ENCODE measurements at regions not wholly inside any gene's neighbourhood (a gene's known extent, or its start where the extent isn't known, plus 50 kb on each side); places are given as distances from the start of the nearest gene placed in this dataset.

DNA sequence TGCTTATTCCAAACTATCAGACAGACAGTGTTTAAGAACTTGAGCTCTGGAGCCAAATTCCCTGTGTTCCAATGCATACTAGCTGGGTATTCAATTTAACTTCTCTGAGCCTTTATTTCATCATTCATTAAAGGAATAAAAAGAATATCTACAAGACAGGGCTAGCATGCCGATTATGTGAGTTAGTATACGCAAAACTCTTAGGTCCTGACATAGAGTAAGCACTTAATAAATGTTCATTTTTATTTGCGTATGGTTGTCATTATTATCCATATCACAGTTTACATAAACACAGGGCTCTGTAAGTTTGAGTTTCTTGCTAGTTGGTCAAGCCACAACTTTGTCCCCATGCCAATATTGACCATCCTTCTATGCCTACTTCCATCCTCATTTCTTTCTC is 161.5 kb downstream of the NUAK1 start:
- no peaks in the 10 kb centered on the region for H3K27me3 ChIP-seq
- TF ChIP-seq EP300 (IDR thresholded peaks at IDR 0.05) (no peak), CTCF (IDR thresholded peaks at IDR 0.05) (no peak), POLR2A (IDR thresholded peaks at IDR 0.05; ENCODE audit: low read depth) (no peak), POLR2AphosphoS5 (IDR thresholded peaks at IDR 0.05) (no peak)
- no peak for DNase-seq (ENCODE audit: extremely low spot score)
- 85% methylated on average over 3 of the region's 3 CpGs for WGBS
- H3K9me3 ChIP-seq, result no peaks in the 10 kb centered on the region
- H3K4me1 ChIP-seq, result peaks cover 0 to under 1% (median 0%) of the 10 kb centered on the region in 4 donors
- no peak overlapping the region for H3K4me3 ChIP-seq
- intact Hi-C loops (cut with DNase I), result no loop called here
- no peak overlapping the region for H3K27ac ChIP-seq (replicated peaks in 1 of 4)
- H3K36me3 ChIP-seq, result no peaks in the 10 kb centered on the region

DNA sequence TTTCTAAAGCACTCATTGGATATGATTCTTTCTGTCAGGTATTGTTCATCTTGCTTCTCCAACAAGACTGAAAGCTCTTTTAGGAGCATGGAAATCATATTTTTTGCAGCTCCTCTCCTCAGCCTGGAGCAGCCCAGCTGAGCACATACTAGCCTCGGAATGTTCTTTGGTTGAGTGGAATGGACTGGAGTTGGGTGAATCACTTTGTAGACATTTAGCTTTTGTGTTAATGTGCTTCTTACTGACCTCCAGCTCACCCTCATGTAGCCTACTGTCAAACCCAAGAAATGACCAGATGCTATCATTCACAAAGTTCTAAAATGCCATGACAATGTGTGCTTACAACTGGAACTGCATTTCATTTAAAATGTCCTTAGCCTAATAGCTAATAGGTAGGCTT is 161.1 kb downstream of the NUAK1 start:
- DNase-seq (ENCODE audit: extremely low spot score), result no peak
- Histone ChIP-seq H3K27me3 (no peaks in the 10 kb centered on the region), H3K4me1 (peaks cover 0 to 5% (median 0%) of the 10 kb centered on the region in 4 donors), H3K4me3 (no peak overlapping the region), H3K27ac (replicated peaks in 1 of 4) (no peak overlapping the region), H3K36me3 (no peaks in the 10 kb centered on the region), H3K9me3 (no peaks in the 10 kb centered on the region)
- 100% methylated on average over 1 of the region's 1 CpG for WGBS
- no peak for TF ChIP-seq POLR2AphosphoS5 (IDR thresholded peaks at IDR 0.05)
- no peak for TF ChIP-seq EP300 (IDR thresholded peaks at IDR 0.05)
- TF ChIP-seq CTCF (IDR thresholded peaks at IDR 0.05), result no peak
- TF ChIP-seq POLR2A (IDR thresholded peaks at IDR 0.05; ENCODE audit: low read depth), result no peak
- intact Hi-C loops (cut with DNase I), result no loop called here

- intact Hi-C loops (cut with DNase I), result no loop called here
- Histone ChIP-seq H3K4me1 (peaks cover 0 to 6% (median 0%) of the 10 kb centered on the region in 4 donors), H3K4me3 (no peak overlapping the region), H3K9me3 (no peaks in the 10 kb centered on the region), H3K27me3 (no peaks in the 10 kb centered on the region), H3K36me3 (no peaks in the 10 kb centered on the region), H3K27ac (replicated peaks in 1 of 4) (no peak overlapping the region)
- 89% methylated on average over 3 of the region's 3 CpGs for WGBS
- TF ChIP-seq EP300 (IDR thresholded peaks at IDR 0.05), result no peak
- TF ChIP-seq POLR2A (IDR thresholded peaks at IDR 0.05; ENCODE audit: low read depth), result no peak
- no peak for DNase-seq (ENCODE audit: extremely low spot score)
Observed at GRCh38 chr12:105978276-105978675, 160.5 kb downstream of the NUAK1 start.

DNA sequence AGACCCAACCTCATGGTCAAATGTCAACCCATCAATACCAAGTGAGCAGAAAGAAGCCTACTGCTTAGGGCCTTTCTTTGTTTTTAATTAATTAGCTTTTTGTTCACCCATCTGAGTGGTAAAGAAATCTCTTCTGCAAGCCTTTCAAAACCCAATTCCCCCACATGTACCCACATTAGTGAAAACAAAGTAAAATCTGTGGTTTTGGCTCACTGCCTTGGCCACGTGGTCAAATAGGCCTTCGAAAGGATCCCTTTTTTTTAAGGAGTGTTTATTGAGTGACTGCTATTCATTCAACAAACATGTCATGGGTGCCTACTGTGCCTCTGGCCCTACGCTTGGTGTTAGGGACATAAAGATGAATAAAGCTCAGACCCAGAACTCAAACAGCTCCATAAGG is 160.1 kb downstream of the NUAK1 start:
- H3K4me1 ChIP-seq, result peaks cover 0 to 6% (median 0%) of the 10 kb centered on the region in 4 donors
- H3K9me3 ChIP-seq, result no peaks in the 10 kb centered on the region
- DNase-seq (ENCODE audit: extremely low spot score), result no peak
- no peak overlapping the region for H3K27ac ChIP-seq (replicated peaks in 1 of 4)
- H3K27me3 ChIP-seq, result no peaks in the 10 kb centered on the region
- intact Hi-C loops (cut with DNase I), result no loop called here
- H3K36me3 ChIP-seq, result no peaks in the 10 kb centered on the region
- TF ChIP-seq CTCF (IDR thresholded peaks at IDR 0.05) (no peak), POLR2AphosphoS5 (IDR thresholded peaks at IDR 0.05) (no peak), POLR2A (IDR thresholded peaks at IDR 0.05; ENCODE audit: low read depth) (no peak), EP300 (IDR thresholded peaks at IDR 0.05) (no peak)
- no peak overlapping the region for H3K4me3 ChIP-seq
- 52% methylated on average over 3 of the region's 3 CpGs for WGBS

DNA sequence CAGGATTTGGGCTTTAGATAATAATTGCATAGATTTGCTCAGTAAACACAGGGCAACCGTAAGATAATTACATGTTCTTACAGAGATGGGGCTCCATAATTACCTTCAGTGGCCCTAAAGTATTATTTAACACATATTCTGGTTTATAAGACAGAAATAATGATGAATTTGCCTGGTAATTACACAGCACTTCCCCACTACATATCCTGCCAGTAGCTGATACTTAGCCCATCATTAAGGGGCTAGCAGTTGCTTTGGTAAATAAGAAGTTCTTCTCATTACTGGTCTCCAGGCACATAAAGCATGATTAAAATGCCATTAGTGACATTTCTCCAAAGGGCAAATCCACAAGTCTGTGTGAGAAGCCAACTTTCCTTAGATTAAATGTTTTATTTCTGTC is 158.7 kb downstream of the NUAK1 start:
- Histone ChIP-seq H3K4me1 (peaks cover 0 to 6% (median 0%) of the 10 kb centered on the region in 4 donors), H3K27ac (replicated peaks in 1 of 4) (no peak overlapping the region), H3K9me3 (no peaks in the 10 kb centered on the region), H3K4me3 (no peak overlapping the region), H3K36me3 (no peaks in the 10 kb centered on the region), H3K27me3 (no peaks in the 10 kb centered on the region)
- no peak for DNase-seq (ENCODE audit: extremely low spot score)
- TF ChIP-seq POLR2A (IDR thresholded peaks at IDR 0.05; ENCODE audit: low read depth), result no peak
- TF ChIP-seq POLR2AphosphoS5 (IDR thresholded peaks at IDR 0.05), result no peak
- no peak for TF ChIP-seq CTCF (IDR thresholded peaks at IDR 0.05)
- no peak for TF ChIP-seq EP300 (IDR thresholded peaks at IDR 0.05)
- intact Hi-C loops (cut with DNase I), result no loop called here
- 92% methylated on average over 1 of the region's 1 CpG for WGBS

Data from esophagus muscularis mucosa (tissue), 4 donors.